GM12891 (cell line): ENCODE measurements at regions not wholly inside any gene's neighbourhood (a gene's known extent, or its start where the extent isn't known, plus 50 kb on each side); places are given as distances from the start of the nearest gene placed in this dataset.

Experiments
- POLR2A ChIP-seq: IDR thresholded peaks from 2 replicates; pipeline ENCODE4 v1.6.1; 2011; ENCODE audit warnings: low read depth, low read length, control low read depth
- POLR2AphosphoS5 ChIP-seq: IDR thresholded peaks from 2 replicates; pipeline ENCODE4 v1.6.1; 2011; ENCODE audit warnings: low read depth, low read length, control low read depth

DNA sequence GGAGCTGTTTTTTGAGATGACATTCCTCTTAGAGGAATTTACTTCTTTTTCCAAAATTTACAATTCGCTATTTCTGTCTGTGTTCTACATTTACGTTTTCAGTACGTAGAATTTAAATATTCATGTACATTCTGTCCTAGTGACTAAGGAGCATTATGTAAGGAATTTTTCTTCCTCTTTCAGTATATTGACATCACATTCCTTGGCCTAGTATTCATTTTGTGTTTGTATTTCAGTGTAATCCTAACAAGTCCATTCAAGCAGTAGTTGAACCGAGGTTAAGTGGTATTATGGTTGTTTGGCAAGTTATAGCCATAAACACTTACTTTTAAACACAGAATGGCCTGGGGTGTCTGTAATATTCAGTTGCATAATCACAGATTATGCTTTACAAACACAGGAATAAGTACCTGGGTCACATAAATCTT lies 465.2 kb downstream of the PCNX1 start:
- no peak for TF ChIP-seq POLR2AphosphoS5
- TF ChIP-seq POLR2A, result no peak
